ENCODE measurements at regions not wholly inside any gene's neighbourhood (a gene's known extent, or its start where the extent isn't known, plus 50 kb on each side); places are given as distances from the start of the nearest gene placed in this dataset.

GRCh38 chr4:138953961-138954371, 61.6 kb upstream of the NOCT start:
- DNase-seq (ENCODE audit: insufficient read length, low spot score) (no peak), FAIRE-seq (no peak)
- TF ChIP-seq PAX5 (IDR thresholded peaks at IDR 0.05; ENCODE audit: insufficient read depth, low read length, severe bottlenecking) (no peak), SPI1 (IDR thresholded peaks at IDR 0.05; ENCODE audit: low read depth, low read length) (no peak), POLR2AphosphoS5 (IDR thresholded peaks at IDR 0.05; ENCODE audit: low read depth, low read length) (no peak), POLR2A (IDR thresholded peaks at IDR 0.05; ENCODE audit: low read depth, low read length) (no peak), POU2F2 (IDR thresholded peaks at IDR 0.05; ENCODE audit: low read depth, low read length) (no peak), TAF1 (IDR thresholded peaks at IDR 0.05; ENCODE audit: low read depth, low read length) (no peak)

- TF ChIP-seq TAF1 (IDR thresholded peaks at IDR 0.05; ENCODE audit: low read depth, low read length): no peak
- no peak for TF ChIP-seq POLR2AphosphoS5 (IDR thresholded peaks at IDR 0.05; ENCODE audit: low read depth, low read length)
- TF ChIP-seq POLR2A (IDR thresholded peaks at IDR 0.05; ENCODE audit: low read depth, low read length): no peak
- no peak for TF ChIP-seq POU2F2 (IDR thresholded peaks at IDR 0.05; ENCODE audit: low read depth, low read length)
- TF ChIP-seq SPI1 (IDR thresholded peaks at IDR 0.05; ENCODE audit: low read depth, low read length): no peak
- no peak for TF ChIP-seq PAX5 (IDR thresholded peaks at IDR 0.05; ENCODE audit: insufficient read depth, low read length, severe bottlenecking)
- DNase-seq (ENCODE audit: insufficient read length, low spot score): no peak
- no peak for FAIRE-seq
These were observed 63.2 kb upstream of the NOCT start for GRCh38 chr4:138952411-138952810.

- no peak for DNase-seq (ENCODE audit: insufficient read length, low spot score)
- TF ChIP-seq POLR2A (IDR thresholded peaks at IDR 0.05; ENCODE audit: low read depth, low read length) (no peak), SPI1 (IDR thresholded peaks at IDR 0.05; ENCODE audit: low read depth, low read length) (no peak), POU2F2 (IDR thresholded peaks at IDR 0.05; ENCODE audit: low read depth, low read length) (no peak), POLR2AphosphoS5 (IDR thresholded peaks at IDR 0.05; ENCODE audit: low read depth, low read length) (no peak)
- FAIRE-seq: no peak
These were observed 63.8 kb upstream of the NOCT start for GRCh38 chr4:138951764-138952163.

GRCh38 chr4:138949866-138950265, 65.7 kb upstream of the NOCT start:
- DNase-seq (ENCODE audit: insufficient read length, low spot score) (no peak), FAIRE-seq (no peak)
- TF ChIP-seq TAF1 (IDR thresholded peaks at IDR 0.05; ENCODE audit: low read depth, low read length) (no peak), SPI1 (IDR thresholded peaks at IDR 0.05; ENCODE audit: low read depth, low read length) (no peak), POLR2A (IDR thresholded peaks at IDR 0.05; ENCODE audit: low read depth, low read length) (no peak), POU2F2 (IDR thresholded peaks at IDR 0.05; ENCODE audit: low read depth, low read length) (no peak)

GRCh38 chr4:138948918-138949317, 66.7 kb upstream of the NOCT start:
- no peak for DNase-seq (ENCODE audit: insufficient read length, low spot score)
- TF ChIP-seq POLR2A (IDR thresholded peaks at IDR 0.05; ENCODE audit: low read depth, low read length) (no peak), POLR2AphosphoS5 (IDR thresholded peaks at IDR 0.05; ENCODE audit: low read depth, low read length) (no peak)
- FAIRE-seq: no peak

GRCh38 chr4:138946306-138946705, 69.3 kb upstream of the NOCT start:
- no peak for DNase-seq (ENCODE audit: insufficient read length, low spot score)
- no peak for TF ChIP-seq SPI1 (IDR thresholded peaks at IDR 0.05; ENCODE audit: low read depth, low read length)
- TF ChIP-seq PAX5 (IDR thresholded peaks at IDR 0.05; ENCODE audit: insufficient read depth, low read length, severe bottlenecking): no peak
- no peak for TF ChIP-seq POU2F2 (IDR thresholded peaks at IDR 0.05; ENCODE audit: low read depth, low read length)
- no peak for TF ChIP-seq TAF1 (IDR thresholded peaks at IDR 0.05; ENCODE audit: low read depth, low read length)
- no peak for TF ChIP-seq POLR2A (IDR thresholded peaks at IDR 0.05; ENCODE audit: low read depth, low read length)
- no peak for TF ChIP-seq POLR2AphosphoS5 (IDR thresholded peaks at IDR 0.05; ENCODE audit: low read depth, low read length)
- FAIRE-seq: no peak

GRCh38 chr4:138945840-138946239, 69.7 kb upstream of the NOCT start:
- DNase-seq (ENCODE audit: insufficient read length, low spot score) (no peak), FAIRE-seq (no peak)
- TF ChIP-seq POLR2A (IDR thresholded peaks at IDR 0.05; ENCODE audit: low read depth, low read length) (no peak), TAF1 (IDR thresholded peaks at IDR 0.05; ENCODE audit: low read depth, low read length) (no peak), POU2F2 (IDR thresholded peaks at IDR 0.05; ENCODE audit: low read depth, low read length) (no peak), PAX5 (IDR thresholded peaks at IDR 0.05; ENCODE audit: insufficient read depth, low read length, severe bottlenecking) (no peak), SPI1 (IDR thresholded peaks at IDR 0.05; ENCODE audit: low read depth, low read length) (no peak), POLR2AphosphoS5 (IDR thresholded peaks at IDR 0.05; ENCODE audit: low read depth, low read length) (no peak)

GRCh38 chr4:138945401-138945800, 70.2 kb upstream of the NOCT start:
- TF ChIP-seq POU2F2 (IDR thresholded peaks at IDR 0.05; ENCODE audit: low read depth, low read length) (no peak), POLR2A (IDR thresholded peaks at IDR 0.05; ENCODE audit: low read depth, low read length) (no peak), POLR2AphosphoS5 (IDR thresholded peaks at IDR 0.05; ENCODE audit: low read depth, low read length) (no peak), PAX5 (IDR thresholded peaks at IDR 0.05; ENCODE audit: insufficient read depth, low read length, severe bottlenecking) (no peak), SPI1 (IDR thresholded peaks at IDR 0.05; ENCODE audit: low read depth, low read length) (no peak), TAF1 (IDR thresholded peaks at IDR 0.05; ENCODE audit: low read depth, low read length) (no peak)
- FAIRE-seq: no peak

GRCh38 chr4:138943893-138944292, 71.7 kb upstream of the NOCT start:
- FAIRE-seq (no peak), DNase-seq (ENCODE audit: insufficient read length, low spot score) (no peak)
- TF ChIP-seq POLR2AphosphoS5 (IDR thresholded peaks at IDR 0.05; ENCODE audit: low read depth, low read length) (no peak), POU2F2 (IDR thresholded peaks at IDR 0.05; ENCODE audit: low read depth, low read length) (no peak), SPI1 (IDR thresholded peaks at IDR 0.05; ENCODE audit: low read depth, low read length) (no peak), POLR2A (IDR thresholded peaks at IDR 0.05; ENCODE audit: low read depth, low read length) (no peak), PAX5 (IDR thresholded peaks at IDR 0.05; ENCODE audit: insufficient read depth, low read length, severe bottlenecking) (no peak), TAF1 (IDR thresholded peaks at IDR 0.05; ENCODE audit: low read depth, low read length) (no peak)

More at GRCh38 chr4:138945401-138945800, 70.2 kb upstream of the NOCT start:
- no peak for DNase-seq (ENCODE audit: insufficient read length, low spot score)

- DNase-seq (ENCODE audit: insufficient read length, low spot score) (no peak), FAIRE-seq (no peak)
- no peak for TF ChIP-seq POU2F2 (IDR thresholded peaks at IDR 0.05; ENCODE audit: low read depth, low read length)
- TF ChIP-seq SPI1 (IDR thresholded peaks at IDR 0.05; ENCODE audit: low read depth, low read length): no peak
- TF ChIP-seq POLR2AphosphoS5 (IDR thresholded peaks at IDR 0.05; ENCODE audit: low read depth, low read length): no peak
- no peak for TF ChIP-seq TAF1 (IDR thresholded peaks at IDR 0.05; ENCODE audit: low read depth, low read length)
- no peak for TF ChIP-seq PAX5 (IDR thresholded peaks at IDR 0.05; ENCODE audit: insufficient read depth, low read length, severe bottlenecking)
- no peak for TF ChIP-seq POLR2A (IDR thresholded peaks at IDR 0.05; ENCODE audit: low read depth, low read length)
These were observed 74.5 kb upstream of the NOCT start for GRCh38 chr4:138941037-138941436.

All from GM12891 (cell line).